ENCODE measurements at regions not wholly inside any gene's neighbourhood (a gene's known extent, or its start where the extent isn't known, plus 50 kb on each side); places are given as distances from the start of the nearest gene placed in this dataset.

- no peak for TF ChIP-seq CTCF (IDR thresholded peaks at IDR 0.05; ENCODE audit: borderline replicate concordance, extremely low read depth, insufficient read depth)
- no peak for DNase-seq
- intact Hi-C loops (cut with DNase I) = no loop called here
- Histone ChIP-seq H3K4me1 (ENCODE audit: control insufficient read depth in 2 of 3, insufficient read depth in 2 of 3, low read depth in 1 of 3, low read length in 3 of 3) (no peaks in the 10 kb centered on the region), H3K36me3 (ENCODE audit: control insufficient read depth in 2 of 3, insufficient read depth in 3 of 3, low read length in 3 of 3) (no peaks in the 10 kb centered on the region), H3K27me3 (ENCODE audit: control insufficient read depth, insufficient read depth, low read length) (no peaks in the 10 kb centered on the region), H3K9me3 (ENCODE audit: control insufficient read depth in 2 of 3, insufficient read depth in 1 of 3, low read length in 3 of 3) (no peaks in the 10 kb centered on the region), H3K4me3 (ENCODE audit: low read length in 3 of 3) (no peak overlapping the region), H3K9ac (ENCODE audit: low read length in 3 of 3) (no peak overlapping the region), H3K27ac (ENCODE audit: low read depth in 2 of 2, low read length in 2 of 2) (no peak overlapping the region)
- FAIRE-seq = no peak
Measured at GRCh38 chr4:23113104-23113503, 420.4 kb downstream of the GBA3 start.

- no peaks in the 10 kb centered on the region for H3K36me3 ChIP-seq (ENCODE audit: control insufficient read depth in 2 of 3, insufficient read depth in 3 of 3, low read length in 3 of 3)
- no peaks in the 10 kb centered on the region for H3K9me3 ChIP-seq (ENCODE audit: control insufficient read depth in 2 of 3, insufficient read depth in 1 of 3, low read length in 3 of 3)
- H3K27me3 ChIP-seq (ENCODE audit: control insufficient read depth, insufficient read depth, low read length) = no peaks in the 10 kb centered on the region
- DNase-seq (no peak), FAIRE-seq (no peak)
- H3K9ac ChIP-seq (ENCODE audit: low read length in 3 of 3) = no peak overlapping the region
- H3K4me3 ChIP-seq (ENCODE audit: low read length in 3 of 3) = no peak overlapping the region
- no peak for TF ChIP-seq CTCF (IDR thresholded peaks at IDR 0.05; ENCODE audit: borderline replicate concordance, extremely low read depth, insufficient read depth)
- no peak overlapping the region for H3K27ac ChIP-seq (ENCODE audit: low read depth in 2 of 2, low read length in 2 of 2)
- intact Hi-C loops (cut with DNase I) = no loop called here
- no peaks in the 10 kb centered on the region for H3K4me1 ChIP-seq (ENCODE audit: control insufficient read depth in 2 of 3, insufficient read depth in 2 of 3, low read depth in 1 of 3, low read length in 3 of 3)
Measured at GRCh38 chr4:23106516-23106915, 413.8 kb downstream of the GBA3 start.

- Histone ChIP-seq H3K4me3 (ENCODE audit: low read length in 3 of 3) (no peak overlapping the region), H3K27ac (ENCODE audit: low read depth in 2 of 2, low read length in 2 of 2) (no peak overlapping the region), H3K36me3 (ENCODE audit: control insufficient read depth in 2 of 3, insufficient read depth in 3 of 3, low read length in 3 of 3) (no peaks in the 10 kb centered on the region), H3K27me3 (ENCODE audit: control insufficient read depth, insufficient read depth, low read length) (no peaks in the 10 kb centered on the region), H3K9me3 (ENCODE audit: control insufficient read depth in 2 of 3, insufficient read depth in 1 of 3, low read length in 3 of 3) (no peaks in the 10 kb centered on the region), H3K4me1 (ENCODE audit: control insufficient read depth in 2 of 3, insufficient read depth in 2 of 3, low read depth in 1 of 3, low read length in 3 of 3) (no peaks in the 10 kb centered on the region), H3K9ac (ENCODE audit: low read length in 3 of 3) (no peak overlapping the region)
- intact Hi-C loops (cut with DNase I) = no loop called here
- no peak for TF ChIP-seq CTCF (IDR thresholded peaks at IDR 0.05; ENCODE audit: borderline replicate concordance, extremely low read depth, insufficient read depth)
- DNase-seq (no peak), FAIRE-seq (no peak)
Measured at GRCh38 chr4:23105759-23106370, 413.1 kb downstream of the GBA3 start.

- no peak for TF ChIP-seq CTCF (IDR thresholded peaks at IDR 0.05; ENCODE audit: borderline replicate concordance, extremely low read depth, insufficient read depth)
- Histone ChIP-seq H3K9ac (ENCODE audit: low read length in 3 of 3) (no peak overlapping the region), H3K9me3 (ENCODE audit: control insufficient read depth in 2 of 3, insufficient read depth in 1 of 3, low read length in 3 of 3) (peaks cover 0 to 7% (median 6%) of the 10 kb centered on the region in 3 donors), H3K27me3 (ENCODE audit: control insufficient read depth, insufficient read depth, low read length) (no peaks in the 10 kb centered on the region), H3K4me3 (ENCODE audit: low read length in 3 of 3) (no peak overlapping the region), H3K27ac (ENCODE audit: low read depth in 2 of 2, low read length in 2 of 2) (no peak overlapping the region), H3K4me1 (ENCODE audit: control insufficient read depth in 2 of 3, insufficient read depth in 2 of 3, low read depth in 1 of 3, low read length in 3 of 3) (no peaks in the 10 kb centered on the region), H3K36me3 (ENCODE audit: control insufficient read depth in 2 of 3, insufficient read depth in 3 of 3, low read length in 3 of 3) (no peaks in the 10 kb centered on the region)
- DNase-seq = no peak
- no peak for FAIRE-seq
- intact Hi-C loops (cut with DNase I) = no loop called here
Measured at GRCh38 chr4:23097251-23097650, 404.5 kb downstream of the GBA3 start.
